ENCODE measurements at regions not wholly inside any gene's neighbourhood (a gene's known extent, or its start where the extent isn't known, plus 50 kb on each side); places are given as distances from the start of the nearest gene placed in this dataset.
A peak's percentile ranks its signal among the peaks of the same experiment; 100 is the strongest.

- WGBS, 2 experiments (ENCODE audit: insufficient coverage in 1 of 2, insufficient read length in 1 of 2), result 0 to 11% methylated on average over 2 to 3 of the region's 3 CpGs
Measured at GRCh38 chr14:66359500-66359899, 126.7 kb upstream of the CCDC196 start.

GRCh38 chr14:66360366-66360926 is 125.7 kb upstream of the CCDC196 start:
- Histone ChIP-seq H3K4me1 (ENCODE audit: control insufficient read depth, insufficient read depth, low read length) (peaks cover 12% of the 10 kb centered on the region), H3K27ac (ENCODE audit: low read depth, low read length) (no peak overlapping the region), H3K9ac (ENCODE audit: extremely low read depth, low read length, poor library complexity, severe bottlenecking) (no peak overlapping the region), H3K9me3 (ENCODE audit: control insufficient read depth, low read length) (no peaks in the 10 kb centered on the region), H3K4me3 (ENCODE audit: low read length) (no peak overlapping the region), H3K27me3 (ENCODE audit: control insufficient read depth, insufficient read depth, low read length, poor library complexity, severe bottlenecking) (no peaks in the 10 kb centered on the region), H3K36me3 (ENCODE audit: control insufficient read depth, insufficient read depth, low read length) (no peaks in the 10 kb centered on the region)
- DNase-seq, result no peak
- 78 to 90% methylated on average over 3 to 8 of the region's 8 CpGs for WGBS, 2 experiments (ENCODE audit: insufficient coverage in 1 of 2, insufficient read length in 1 of 2)
- peaks cover 1% of the 10 kb centered on the region for H3K27me3 Mint-ChIP-seq (ENCODE audit: insufficient read depth)
- TF ChIP-seq CTCF (conservative IDR thresholded peaks at IDR 0.05), result no peak
- no peak overlapping the region for H3K4me3 Mint-ChIP-seq
- H3K27ac Mint-ChIP-seq, result no peak overlapping the region
- H3K36me3 Mint-ChIP-seq (ENCODE audit: low read depth), result no peaks in the 10 kb centered on the region
- H3K4me1 Mint-ChIP-seq, result peaks cover 35% of the 10 kb centered on the region
- no peaks in the 10 kb centered on the region for H3K9me3 Mint-ChIP-seq

More at GRCh38 chr14:66359500-66359899, 126.7 kb upstream of the CCDC196 start:
- H3K9ac ChIP-seq (ENCODE audit: extremely low read depth, low read length, poor library complexity, severe bottlenecking), result no peak overlapping the region
- Mint-ChIP-seq H3K4me1 (peaks cover 32% of the 10 kb centered on the region), H3K4me3 (no peak overlapping the region), H3K27ac (no peak overlapping the region), H3K36me3 (ENCODE audit: low read depth) (no peaks in the 10 kb centered on the region), H3K27me3 (ENCODE audit: insufficient read depth) (peaks cover 1% of the 10 kb centered on the region), H3K9me3 (no peaks in the 10 kb centered on the region)
- H3K4me1 ChIP-seq (ENCODE audit: control insufficient read depth, insufficient read depth, low read length), result peaks cover 13% of the 10 kb centered on the region
- no peak overlapping the region for H3K4me3 ChIP-seq (ENCODE audit: low read length)
- H3K9me3 ChIP-seq (ENCODE audit: control insufficient read depth, low read length), result peaks cover under 1% of the 10 kb centered on the region
- no peaks in the 10 kb centered on the region for H3K27me3 ChIP-seq (ENCODE audit: control insufficient read depth, insufficient read depth, low read length, poor library complexity, severe bottlenecking)
- TF ChIP-seq CTCF (conservative IDR thresholded peaks at IDR 0.05), result peak; percentile 83
- H3K36me3 ChIP-seq (ENCODE audit: control insufficient read depth, insufficient read depth, low read length), result no peaks in the 10 kb centered on the region
- no peak for DNase-seq
- H3K27ac ChIP-seq (ENCODE audit: low read depth, low read length), result no peak overlapping the region

- Mint-ChIP-seq H3K27ac (no peak overlapping the region), H3K36me3 (ENCODE audit: low read depth) (no peaks in the 10 kb centered on the region), H3K9me3 (no peaks in the 10 kb centered on the region), H3K4me3 (no peak overlapping the region), H3K27me3 (ENCODE audit: insufficient read depth) (peaks cover 1% of the 10 kb centered on the region), H3K4me1 (peaks cover 37% of the 10 kb centered on the region)
- WGBS, 2 experiments (ENCODE audit: insufficient coverage in 1 of 2, insufficient read length in 1 of 2), result 86% methylated on average over 2 of the region's 2 CpGs; no CpG with 5 or more reads in 1 of the 2 experiments
- H3K9ac ChIP-seq (ENCODE audit: extremely low read depth, low read length, poor library complexity, severe bottlenecking), result no peak overlapping the region
- no peak overlapping the region for H3K27ac ChIP-seq (ENCODE audit: low read depth, low read length)
- H3K4me3 ChIP-seq (ENCODE audit: low read length), result no peak overlapping the region
- peaks cover 6% of the 10 kb centered on the region for H3K4me1 ChIP-seq (ENCODE audit: control insufficient read depth, insufficient read depth, low read length)
- H3K9me3 ChIP-seq (ENCODE audit: control insufficient read depth, low read length), result no peaks in the 10 kb centered on the region
- no peak for TF ChIP-seq CTCF (conservative IDR thresholded peaks at IDR 0.05)
- DNase-seq, result no peak
- no peaks in the 10 kb centered on the region for H3K27me3 ChIP-seq (ENCODE audit: control insufficient read depth, insufficient read depth, low read length, poor library complexity, severe bottlenecking)
- H3K36me3 ChIP-seq (ENCODE audit: control insufficient read depth, insufficient read depth, low read length), result no peaks in the 10 kb centered on the region
Measured at GRCh38 chr14:66361013-66361412, 125.2 kb upstream of the CCDC196 start.

All from endodermal cell (in vitro differentiated cells).